Epidermal melanocyte (primary cell): ENCODE measurements at regions not wholly inside any gene's neighbourhood (a gene's known extent, or its start where the extent isn't known, plus 50 kb on each side); places are given as distances from the start of the nearest gene placed in this dataset.

Source experiments
- DNase-seq: peaks from one replicate; pipeline ENCODE4 v3.0.0; 2011; ENCODE audit warnings: low spot score; ENCODE audit not compliant: insufficient read length

GRCh38 chr2:4551691-4552474 is 848.5 kb downstream of the DCDC2C start:
- no peak for DNase-seq

DNA sequence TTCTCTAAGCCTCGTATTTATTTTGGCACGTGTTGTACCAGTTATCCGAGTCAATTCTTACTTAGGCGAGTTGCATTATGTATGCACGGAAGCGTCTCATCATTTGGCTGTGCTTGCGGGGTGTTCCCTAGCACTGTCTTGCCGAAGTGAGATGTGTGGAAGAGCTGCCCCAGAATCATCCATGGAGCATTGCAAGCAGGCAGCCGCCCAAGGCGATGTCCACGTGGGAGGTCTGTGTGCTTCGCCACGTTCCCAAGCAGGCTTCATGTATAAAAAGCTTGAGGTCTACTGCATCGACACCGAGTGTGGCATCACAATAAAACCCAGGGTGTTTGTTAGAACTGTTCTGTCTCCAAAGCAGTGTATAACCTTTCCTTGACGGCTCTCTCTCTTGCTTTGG is 849.9 kb downstream of the DCDC2C start:
- DNase-seq, result no peak

GRCh38 chr2:4556135-4556896 is 852.9 kb downstream of the DCDC2C start:
- no peak for DNase-seq

GRCh38 chr2:4561196-4561595 is 857.8 kb downstream of the DCDC2C start:
- DNase-seq, result no peak

- DNase-seq, result no peak
Observed at GRCh38 chr2:4576075-4576474, 872.7 kb downstream of the DCDC2C start.

- DNase-seq, result no peak
Observed at GRCh38 chr2:4579977-4580376, 876.6 kb downstream of the DCDC2C start.

DNA sequence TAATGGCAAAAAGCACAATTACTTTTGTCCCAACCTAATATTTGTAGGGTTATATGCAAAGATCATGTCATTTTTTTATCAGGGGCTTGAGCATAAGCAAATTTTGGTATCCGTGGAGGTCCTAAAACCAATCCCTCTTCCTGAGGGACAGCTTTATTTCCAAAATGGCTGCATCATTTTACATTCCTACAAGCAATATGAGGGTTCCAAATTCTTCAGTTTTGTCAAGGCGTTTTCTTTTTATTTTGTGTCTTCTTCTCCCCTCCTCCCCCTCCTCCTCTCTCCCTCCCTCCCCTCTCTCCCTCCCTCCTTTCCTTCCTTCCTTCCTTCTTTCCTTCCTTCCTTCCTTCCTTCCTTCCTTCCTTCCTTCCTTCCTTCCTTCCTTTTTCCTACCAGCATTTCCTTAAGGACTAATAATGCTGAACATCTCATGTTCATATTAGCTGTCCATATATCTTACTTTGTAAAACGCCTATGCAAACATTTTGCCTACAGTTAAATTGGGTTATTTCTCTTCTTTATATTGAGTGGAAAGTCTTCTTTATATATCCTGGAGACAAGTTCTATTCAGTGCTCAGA is 881.8 kb downstream of the DCDC2C start:
- no peak for DNase-seq

GRCh38 chr2:4588606-4589005 is 885.2 kb downstream of the DCDC2C start:
- no peak for DNase-seq

DNA sequence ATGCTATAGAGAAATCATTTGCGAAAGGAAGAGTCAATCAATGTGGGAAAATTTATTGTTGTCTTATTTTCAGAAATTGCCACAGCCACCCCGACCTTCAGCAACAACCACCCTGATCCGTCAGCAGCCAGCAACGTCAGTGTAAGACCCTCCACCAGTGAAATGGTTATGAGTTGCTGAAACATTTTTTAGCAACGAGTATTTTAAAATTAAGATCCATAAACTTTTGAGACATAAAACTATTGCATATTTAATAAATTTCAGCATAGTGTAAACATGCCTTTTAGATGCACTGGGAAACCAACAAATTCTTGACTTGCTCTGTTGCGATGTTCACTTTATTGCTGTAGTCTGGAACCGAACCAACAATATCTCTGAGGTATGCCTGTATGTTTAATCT is 887.9 kb downstream of the DCDC2C start:
- DNase-seq, result no peak

- no peak for DNase-seq
Observed at GRCh38 chr2:4597400-4597799, 894.0 kb downstream of the DCDC2C start.

- no peak for DNase-seq
Observed at GRCh38 chr2:4604767-4605166, 901.4 kb downstream of the DCDC2C start.

DNA sequence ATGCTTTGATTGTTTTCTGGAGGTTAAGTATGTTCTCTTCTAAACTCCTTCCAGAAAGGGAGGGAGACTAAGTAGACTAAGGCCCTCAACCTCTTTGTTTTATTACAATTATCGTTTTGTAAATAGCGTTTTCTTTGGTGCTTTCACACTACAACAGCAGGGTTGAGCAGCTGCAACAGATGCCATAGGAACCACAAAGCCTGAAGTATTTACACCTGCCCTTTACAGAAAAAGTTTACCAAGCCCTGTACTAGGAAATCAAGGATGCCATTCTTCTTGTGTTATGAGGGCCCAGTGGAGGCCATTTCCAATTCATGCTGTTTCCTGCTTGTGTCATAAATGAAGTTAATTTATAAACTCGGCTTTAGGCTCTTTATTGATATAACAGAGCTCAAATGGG is 914.8 kb downstream of the DCDC2C start:
- no peak for DNase-seq

DNA sequence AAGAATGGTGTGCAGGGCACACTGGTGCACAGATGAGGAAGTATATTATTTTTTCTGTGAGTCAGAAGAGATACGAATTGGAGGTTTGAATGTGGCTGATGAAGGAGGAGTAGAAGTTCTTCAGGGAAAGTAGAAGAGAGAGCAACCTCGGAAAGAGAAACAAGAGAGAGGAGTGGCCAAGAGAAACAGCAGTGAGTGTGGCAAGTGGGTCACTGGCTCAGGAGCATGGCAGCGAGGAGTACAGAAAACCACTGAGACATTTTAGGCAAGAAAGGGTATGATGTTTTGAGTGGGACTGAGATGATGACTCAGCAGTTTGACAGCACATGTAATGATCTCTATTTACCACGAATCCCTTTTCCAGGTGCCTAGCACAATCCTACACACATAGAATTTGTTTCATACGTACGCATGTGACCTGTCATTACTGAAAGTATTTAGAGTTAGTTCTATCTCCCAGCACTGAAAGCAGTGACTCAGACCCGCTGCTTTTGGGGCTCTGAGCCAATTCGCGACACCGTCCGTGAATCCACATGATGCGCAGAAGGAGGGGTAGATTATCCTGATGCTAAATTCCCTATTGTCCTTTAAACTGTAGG is 915.4 kb downstream of the DCDC2C start:
- DNase-seq, result no peak

GRCh38 chr2:4628998-4629501 is 925.7 kb downstream of the DCDC2C start:
- DNase-seq, result no peak

DNA sequence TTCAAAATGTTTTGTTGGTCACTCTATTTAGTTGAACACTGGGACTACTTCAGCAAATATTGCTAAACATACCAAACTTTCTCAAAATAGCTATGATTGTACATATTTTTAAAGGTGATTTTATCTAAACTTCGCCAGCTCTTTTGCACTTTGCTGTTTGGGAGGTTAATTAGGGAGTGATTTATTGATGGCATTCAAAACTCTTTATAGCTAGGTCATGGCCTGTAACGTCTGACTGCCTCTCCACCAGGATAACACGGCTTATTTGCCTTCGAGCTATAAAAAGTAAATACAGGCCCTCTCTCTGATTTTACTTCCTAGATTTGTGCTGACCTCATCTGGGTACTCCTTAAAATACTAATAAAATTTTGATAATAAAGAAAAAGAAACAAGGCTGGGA is 931.9 kb downstream of the DCDC2C start:
- DNase-seq, result no peak

- no peak for DNase-seq
Observed at GRCh38 chr2:4653991-4654390, 950.6 kb downstream of the DCDC2C start.

GRCh38 chr2:4656326-4656725 is 953.0 kb downstream of the DCDC2C start:
- no peak for DNase-seq

DNA sequence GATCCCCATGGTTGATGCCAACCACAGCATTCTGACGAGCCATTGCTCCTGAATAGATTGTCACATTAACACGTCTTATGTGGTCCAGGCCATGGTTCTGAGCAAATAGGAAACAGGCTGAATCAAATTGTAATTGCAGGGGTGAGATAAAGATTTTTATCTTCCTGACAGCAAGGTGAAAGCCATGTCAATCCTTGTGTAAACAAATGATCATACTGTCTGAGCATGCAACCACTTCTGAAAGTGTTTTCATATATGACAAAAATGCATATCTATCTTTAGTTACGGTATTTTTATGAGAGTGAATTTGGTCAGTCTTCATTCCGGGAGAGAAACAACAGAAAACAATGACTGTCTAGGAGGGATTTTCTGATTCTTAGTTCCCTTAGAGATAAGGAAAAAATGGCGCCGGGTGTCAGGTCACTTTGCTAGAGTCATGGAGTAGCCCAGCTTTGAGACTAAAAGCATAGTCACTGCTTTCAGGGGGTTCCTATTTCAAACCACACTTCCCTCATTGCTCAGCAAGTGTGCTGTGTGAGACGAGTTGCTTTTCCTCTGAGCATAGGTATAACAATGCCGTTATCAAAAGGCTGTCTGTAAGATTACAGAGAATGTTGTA is 958.9 kb downstream of the DCDC2C start:
- no peak for DNase-seq

GRCh38 chr2:4668381-4668780 is 965.0 kb downstream of the DCDC2C start:
- DNase-seq, result no peak

GRCh38 chr2:4670331-4670730 is 967.0 kb downstream of the DCDC2C start:
- DNase-seq, result no peak

DNA sequence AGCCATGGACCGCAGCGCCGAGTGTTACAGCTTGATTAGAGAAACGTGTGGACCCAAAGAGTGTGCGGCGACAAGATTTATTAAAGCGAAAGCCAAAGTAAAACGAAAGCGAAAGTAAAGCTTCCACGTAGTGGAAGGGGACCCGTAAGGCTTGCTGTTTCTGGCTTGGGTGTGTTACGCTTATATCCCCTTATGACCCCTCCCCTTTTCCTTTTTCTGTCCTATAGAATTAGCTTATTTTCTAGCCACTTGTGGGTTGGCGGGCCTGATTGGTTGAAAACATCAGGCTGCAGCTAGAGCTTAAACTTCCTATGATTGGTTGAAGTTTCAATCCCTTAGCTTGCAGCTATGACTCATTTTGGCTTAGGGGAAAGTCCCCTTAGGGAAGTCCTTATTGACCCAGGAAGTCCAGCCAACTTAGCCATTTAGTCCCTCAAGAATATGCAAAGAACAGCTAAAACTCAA is 969.7 kb downstream of the DCDC2C start:
- DNase-seq, result no peak
